BJ (cell line): ENCODE measurements at regions not wholly inside any gene's neighbourhood (a gene's known extent, or its start where the extent isn't known, plus 50 kb on each side); places are given as distances from the start of the nearest gene placed in this dataset.

ENCODE experiments used
- CTCF ChIA-PET: fragments of 350-600 bp; formaldehyde crosslinking; extraction: SDS; loops from one replicate; lab custom pipeline; 2021; ENCODE audit warnings: antibody characterized with exemption, inconsistent platforms; lab: Yijun Ruan, JAX
- POLR2A ChIA-PET: fragments of 300-600 bp; sonication (Branson Sonifier 250); formaldehyde crosslinking; extraction: SDS; loops from one replicate; lab custom pipeline; 2021; ENCODE audit warnings: antibody characterized with exemption; lab: Charles Lee
- DNase-seq: peaks from one replicate; pipeline ENCODE4 v3.0.0-alpha.2; 2011; ENCODE audit warnings: low read depth
- H3K27me3 ChIP-seq: 2 replicates; pipeline ENCODE4 v1.6.0; 2011; ENCODE audit warnings: low read length; ENCODE audit not compliant: control insufficient read depth, insufficient read depth
- H3K36me3 ChIP-seq: 2 replicates; pipeline ENCODE4 v1.5.1; 2011; ENCODE audit warnings: low read length; ENCODE audit not compliant: control insufficient read depth, insufficient read depth
- H3K4me3 ChIP-seq: 2 replicates; pipeline ENCODE4 v1.5.1; 2011; ENCODE audit warnings: low read depth, mild to moderate bottlenecking, control low read depth, low read length
- TF ChIP-seq, protein P1 (sequence below): IDR thresholded peaks from 2 replicates; pipeline ENCODE4 v1.5.1; 2011; ENCODE audit warnings: low read depth, mild to moderate bottlenecking, control low read depth, inconsistent platforms, low read length, moderate library complexity; ENCODE audit not compliant: insufficient read depth

GRCh38 chr5:124905256-124906130, 159.1 kb upstream of the ZNF608 start:
- no peaks in the 10 kb centered on the region for H3K27me3 ChIP-seq
- H3K36me3 ChIP-seq, result no peaks in the 10 kb centered on the region
- TF ChIP-seq, protein P1, sequence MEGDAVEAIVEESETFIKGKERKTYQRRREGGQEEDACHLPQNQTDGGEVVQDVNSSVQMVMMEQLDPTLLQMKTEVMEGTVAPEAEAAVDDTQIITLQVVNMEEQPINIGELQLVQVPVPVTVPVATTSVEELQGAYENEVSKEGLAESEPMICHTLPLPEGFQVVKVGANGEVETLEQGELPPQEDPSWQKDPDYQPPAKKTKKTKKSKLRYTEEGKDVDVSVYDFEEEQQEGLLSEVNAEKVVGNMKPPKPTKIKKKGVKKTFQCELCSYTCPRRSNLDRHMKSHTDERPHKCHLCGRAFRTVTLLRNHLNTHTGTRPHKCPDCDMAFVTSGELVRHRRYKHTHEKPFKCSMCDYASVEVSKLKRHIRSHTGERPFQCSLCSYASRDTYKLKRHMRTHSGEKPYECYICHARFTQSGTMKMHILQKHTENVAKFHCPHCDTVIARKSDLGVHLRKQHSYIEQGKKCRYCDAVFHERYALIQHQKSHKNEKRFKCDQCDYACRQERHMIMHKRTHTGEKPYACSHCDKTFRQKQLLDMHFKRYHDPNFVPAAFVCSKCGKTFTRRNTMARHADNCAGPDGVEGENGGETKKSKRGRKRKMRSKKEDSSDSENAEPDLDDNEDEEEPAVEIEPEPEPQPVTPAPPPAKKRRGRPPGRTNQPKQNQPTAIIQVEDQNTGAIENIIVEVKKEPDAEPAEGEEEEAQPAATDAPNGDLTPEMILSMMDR, result no peak
- POLR2A ChIA-PET, result no interaction called here
- CTCF ChIA-PET, result interaction anchor here (0.6 kb wide), 1 partner anchor 11 kb away, joined by 4 read pairs; no protein-coding TSS in a partner anchor
- DNase-seq, result no peak
- no peak overlapping the region for H3K4me3 ChIP-seq

DNA sequence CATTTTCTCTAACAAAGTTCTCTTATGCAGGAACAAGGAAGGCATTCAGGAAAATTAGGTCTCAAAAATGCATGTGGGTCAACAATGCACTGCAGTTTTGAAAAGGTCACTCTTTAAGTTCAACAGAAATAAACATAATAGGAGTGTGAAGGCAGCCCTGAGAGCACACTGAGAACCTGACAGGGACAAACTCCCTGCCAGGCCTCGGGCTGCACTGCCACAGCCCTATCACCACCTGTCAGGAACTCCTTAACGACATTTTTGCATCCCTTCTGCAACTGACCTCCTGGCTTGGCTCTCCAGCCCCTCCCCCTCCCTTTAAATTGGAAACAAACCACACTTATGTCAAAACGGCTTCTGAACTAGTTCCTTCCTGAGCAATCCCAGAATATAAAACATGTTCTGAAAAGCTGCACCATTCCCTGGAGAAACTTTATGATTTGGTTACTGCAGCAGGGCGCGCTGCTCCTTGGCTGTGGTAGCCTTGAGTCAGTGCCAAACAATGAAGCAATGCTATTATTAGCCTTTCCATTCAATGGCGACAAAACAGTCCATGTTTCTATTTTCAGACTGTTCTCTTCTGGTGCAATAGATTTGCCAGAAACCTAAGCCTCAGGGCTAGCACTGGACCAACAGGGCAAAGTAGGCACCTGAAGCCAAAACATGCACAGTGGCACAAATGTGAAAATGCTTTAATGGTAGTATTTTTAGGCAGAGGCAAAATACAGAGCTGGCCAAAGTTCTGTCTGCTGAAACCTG, 160.1 kb upstream of the ZNF608 start:
- Histone ChIP-seq H3K4me3 (no peak overlapping the region), H3K27me3 (no peaks in the 10 kb centered on the region), H3K36me3 (no peaks in the 10 kb centered on the region)
- TF ChIP-seq, protein P1, result peak; percentile 26; the same call in 1 of the 2 replicates
- peak; percentile 53 for DNase-seq
- ChIA-PET POLR2A (no interaction called here), CTCF (interaction anchor here (0.6 kb wide), 1 partner anchor 1150 kb away, joined by 3 read pairs; no protein-coding TSS in a partner anchor)

DNA sequence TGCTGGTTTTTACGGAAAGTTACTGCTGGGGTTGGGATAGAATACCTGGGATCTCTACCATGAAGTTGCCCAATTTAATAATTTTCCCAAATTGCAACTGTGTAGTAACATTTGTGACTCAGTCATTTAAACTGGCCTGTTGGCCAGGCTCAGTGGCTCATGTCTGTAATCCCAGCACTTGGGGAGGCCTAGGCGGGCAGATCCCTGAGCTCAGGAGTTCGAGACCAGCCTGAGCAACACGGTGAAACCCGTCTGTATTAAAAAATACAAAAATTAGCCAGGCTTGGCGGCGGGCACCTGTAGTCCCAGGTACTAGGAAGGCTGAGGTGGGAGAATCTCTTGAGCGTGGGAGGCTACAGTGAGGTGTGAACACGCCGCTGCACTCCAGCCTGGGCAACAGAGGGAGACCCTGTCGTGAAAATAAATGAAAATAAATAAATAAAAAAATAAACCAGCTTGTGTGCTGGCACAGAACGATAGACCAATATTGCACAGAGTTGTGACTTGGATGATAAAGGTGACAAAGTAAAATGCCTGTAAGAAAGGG, 160.7 kb upstream of the ZNF608 start:
- Histone ChIP-seq H3K27me3 (no peaks in the 10 kb centered on the region), H3K36me3 (no peaks in the 10 kb centered on the region), H3K4me3 (no peak overlapping the region)
- POLR2A ChIA-PET, result no interaction called here
- CTCF ChIA-PET, result interaction anchor here (0.6 to 0.9 kb wide), 2 partner anchors 14 to 1151 kb away, joined by 3 read pairs; no protein-coding TSS in a partner anchor
- DNase-seq, result no peak
- TF ChIP-seq, protein P1, result no peak

- CTCF ChIA-PET, result interaction anchor here (1.0 kb wide), 1 partner anchor 146 kb away, joined by 5 read pairs; no protein-coding TSS in a partner anchor
- Histone ChIP-seq H3K4me3 (no peak overlapping the region), H3K27me3 (no peaks in the 10 kb centered on the region), H3K36me3 (no peaks in the 10 kb centered on the region)
- DNase-seq, result no peak
- POLR2A ChIA-PET, result no interaction called here
- TF ChIP-seq, protein P1, result no peak
Measured at GRCh38 chr5:124908581-124909451, 162.4 kb upstream of the ZNF608 start.
